GM19351 (cell line): ENCODE measurements at regions not wholly inside any gene's neighbourhood (a gene's known extent, or its start where the extent isn't known, plus 50 kb on each side); places are given as distances from the start of the nearest gene placed in this dataset.

Experiments used
- ATAC-seq: cut with Tn5 transposase; IDR thresholded peaks from one replicate; pipeline ENCODE4 v1.9.1; 2021; ENCODE audit warnings: mild to moderate bottlenecking, moderate library complexity; ENCODE audit not compliant: unreplicated experiment

GRCh38 chr2:147045113-147045512, 799.7 kb upstream of the ACVR2A start:
- peak; percentile 84 for ATAC-seq

GRCh38 chr2:147041121-147041494, 803.7 kb upstream of the ACVR2A start:
- ATAC-seq = no peak

- no peak for ATAC-seq
These were observed 804.3 kb upstream of the ACVR2A start for GRCh38 chr2:147040298-147041120.

DNA sequence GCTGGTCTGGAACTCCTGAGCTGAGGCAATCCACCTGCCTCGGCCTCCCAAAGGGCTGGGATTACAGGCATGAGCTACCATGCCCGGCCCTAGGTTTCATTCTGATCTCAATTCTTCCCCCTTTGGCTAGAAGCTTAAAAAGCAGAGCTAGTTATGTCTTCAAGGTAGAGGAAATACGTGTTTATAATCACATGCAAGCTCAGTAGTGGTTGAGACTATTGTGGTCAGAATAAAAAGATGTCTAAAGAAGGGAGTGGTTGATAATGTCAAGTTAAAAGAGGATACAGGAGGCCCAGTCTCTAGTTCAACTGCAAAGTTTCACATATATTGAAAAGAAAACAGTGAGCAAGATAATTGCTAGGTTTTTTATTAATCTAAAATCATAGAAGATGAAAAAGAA, 807.8 kb upstream of the ACVR2A start:
- peak; percentile 47 for ATAC-seq

DNA sequence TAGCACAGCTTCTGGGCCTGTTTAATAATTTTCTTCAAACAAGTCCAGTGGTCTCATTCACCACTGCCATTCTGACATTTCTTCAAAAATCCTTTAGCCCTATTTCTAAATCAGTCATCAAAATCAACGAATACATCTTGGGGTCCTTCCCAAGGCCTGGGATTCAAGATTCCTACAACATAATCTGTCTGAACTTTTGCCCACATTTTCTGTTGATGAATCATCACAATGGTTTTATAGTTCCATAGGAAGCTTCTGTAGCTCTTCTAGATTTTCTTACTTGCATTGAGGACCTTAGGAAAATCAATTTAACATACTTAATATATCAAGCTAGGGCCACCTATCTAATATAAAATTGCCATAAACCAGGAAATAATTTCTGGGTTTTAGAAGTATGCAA, 811.8 kb upstream of the ACVR2A start:
- ATAC-seq = no peak

DNA sequence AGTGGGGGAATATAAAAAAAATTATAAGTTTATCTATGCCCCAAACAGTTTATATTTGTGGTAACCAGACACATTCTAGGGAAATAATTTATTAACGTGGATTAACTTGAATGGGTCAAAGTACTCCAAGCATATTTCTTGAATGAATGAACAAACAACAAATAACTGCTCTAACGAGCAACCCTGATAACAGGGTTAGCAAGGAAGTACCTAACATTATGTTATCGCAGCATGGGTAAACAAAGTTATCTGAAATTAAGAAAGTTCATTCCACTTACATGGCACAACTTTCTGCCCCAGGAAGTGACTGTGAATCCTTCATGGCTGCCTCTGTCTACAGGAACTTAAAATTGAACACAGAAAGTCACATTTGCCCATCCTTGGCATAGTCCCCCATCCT, 812.9 kb upstream of the ACVR2A start:
- ATAC-seq = no peak

DNA sequence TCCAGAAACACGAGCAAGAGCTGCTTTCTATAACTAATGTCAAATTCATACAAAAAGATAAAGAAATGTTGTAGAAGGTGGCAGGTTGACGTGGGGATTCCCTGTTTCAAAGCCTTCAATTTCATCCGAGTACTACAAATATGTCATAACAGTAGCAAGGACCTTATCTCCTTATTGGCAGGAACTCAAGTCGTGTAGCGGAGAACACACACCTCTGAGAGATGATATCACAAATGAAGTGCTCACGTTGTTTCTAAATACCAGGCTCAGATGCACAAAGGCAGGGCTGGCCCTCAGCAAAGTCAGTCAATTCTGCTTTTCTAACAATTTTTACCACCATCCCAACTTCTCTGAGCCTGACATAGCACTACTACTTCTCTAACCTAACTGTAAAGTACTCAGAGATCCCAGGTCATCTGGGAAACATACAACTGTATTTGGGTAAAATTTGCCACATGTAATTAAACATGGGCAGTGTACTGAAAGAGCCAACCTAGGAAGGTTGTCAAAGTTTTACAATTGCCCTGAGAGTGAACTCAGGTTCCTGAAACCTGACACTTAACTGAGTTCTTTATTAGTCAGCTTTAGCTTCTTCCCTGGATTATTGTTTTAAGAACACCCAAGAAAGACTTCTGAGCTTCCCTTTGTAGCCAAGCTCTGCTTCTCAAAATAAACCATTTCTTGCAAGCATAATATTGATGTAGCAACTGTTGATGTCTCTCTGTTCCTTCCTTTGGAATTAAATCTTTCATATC, 813.7 kb upstream of the ACVR2A start:
- no peak for ATAC-seq

- no peak for ATAC-seq
These were observed 817.4 kb upstream of the ACVR2A start for GRCh38 chr2:147027436-147027835.

GRCh38 chr2:147026664-147027295, 818.0 kb upstream of the ACVR2A start:
- no peak for ATAC-seq

- no peak for ATAC-seq
These were observed 818.9 kb upstream of the ACVR2A start for GRCh38 chr2:147025646-147026585.

DNA sequence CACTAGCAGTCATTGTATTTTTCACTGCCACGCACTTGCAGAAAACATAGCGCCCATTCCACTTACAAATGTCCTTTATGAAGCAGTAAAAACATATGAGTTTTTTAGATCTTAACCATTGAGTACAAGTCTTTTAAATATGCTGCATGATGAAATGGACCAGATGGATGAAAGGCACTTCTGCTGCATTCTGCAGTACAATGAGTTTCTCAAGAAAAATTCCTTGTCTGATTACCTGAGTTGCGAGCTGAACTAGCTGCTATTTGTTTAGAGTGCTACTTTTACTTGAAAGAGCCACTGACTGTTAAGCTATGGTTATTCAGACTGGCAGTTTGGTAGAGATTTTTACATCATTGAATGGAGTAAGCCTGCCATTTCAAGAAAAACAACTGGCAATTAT, 825.5 kb upstream of the ACVR2A start:
- ATAC-seq = no peak

DNA sequence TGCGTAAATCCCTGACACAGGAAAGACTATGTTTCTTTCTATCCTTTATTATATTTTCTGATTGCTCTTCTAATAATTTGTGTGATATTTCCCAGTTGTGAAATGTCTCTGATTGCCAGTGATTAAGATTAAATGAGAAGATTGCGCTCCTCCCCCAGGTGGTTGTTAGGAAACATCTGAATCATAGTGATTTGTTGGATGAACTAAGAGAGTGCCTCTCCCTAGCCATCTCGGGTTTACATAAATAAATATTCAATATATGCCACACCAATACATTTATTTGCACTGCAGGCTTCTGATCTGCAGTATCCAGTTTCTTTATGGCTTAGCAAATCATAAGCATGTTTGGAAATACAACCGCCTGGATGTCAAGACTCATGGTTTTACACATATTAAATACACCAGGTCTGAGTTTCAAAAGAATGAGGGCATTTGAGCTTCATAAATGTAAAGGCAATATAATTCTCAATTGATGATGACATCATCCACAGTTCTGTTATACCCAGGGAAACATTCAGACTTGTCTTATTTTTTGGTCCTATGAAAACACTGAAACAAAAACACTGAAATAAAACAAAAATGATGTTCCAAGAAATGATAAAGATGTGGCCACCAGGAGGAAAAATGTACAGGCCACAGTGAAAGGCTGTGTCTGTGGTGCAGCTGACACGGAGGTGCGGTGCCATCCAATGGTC, 826.7 kb upstream of the ACVR2A start:
- ATAC-seq = no peak

- ATAC-seq = no peak
These were observed 828.6 kb upstream of the ACVR2A start for GRCh38 chr2:147016181-147016580.

GRCh38 chr2:147015591-147015990, 829.2 kb upstream of the ACVR2A start:
- ATAC-seq = no peak

- ATAC-seq = no peak
These were observed 831.0 kb upstream of the ACVR2A start for GRCh38 chr2:147013696-147014392.

DNA sequence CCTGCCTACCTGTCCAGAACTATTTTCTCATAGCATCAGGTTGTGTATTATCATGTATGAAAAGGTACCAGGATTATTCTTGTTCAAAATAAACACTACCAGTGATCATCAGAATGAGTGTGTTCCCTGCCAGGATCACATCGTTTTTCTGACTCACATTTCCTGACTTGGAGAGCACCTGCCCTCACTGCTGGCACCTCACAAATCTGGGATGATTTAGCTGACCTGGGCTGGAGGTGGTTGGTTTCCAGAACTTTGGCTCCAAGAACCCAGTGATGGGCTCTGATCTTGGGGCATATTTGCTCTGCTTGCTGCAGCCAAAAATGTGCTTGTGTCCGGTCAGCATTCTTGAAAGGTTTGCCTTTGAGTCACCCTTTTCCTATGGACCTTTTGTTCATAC, 836.3 kb upstream of the ACVR2A start:
- no peak for ATAC-seq

- no peak for ATAC-seq
These were observed 838.1 kb upstream of the ACVR2A start for GRCh38 chr2:147006736-147007141.

GRCh38 chr2:147003081-147003480, 841.7 kb upstream of the ACVR2A start:
- ATAC-seq = no peak

DNA sequence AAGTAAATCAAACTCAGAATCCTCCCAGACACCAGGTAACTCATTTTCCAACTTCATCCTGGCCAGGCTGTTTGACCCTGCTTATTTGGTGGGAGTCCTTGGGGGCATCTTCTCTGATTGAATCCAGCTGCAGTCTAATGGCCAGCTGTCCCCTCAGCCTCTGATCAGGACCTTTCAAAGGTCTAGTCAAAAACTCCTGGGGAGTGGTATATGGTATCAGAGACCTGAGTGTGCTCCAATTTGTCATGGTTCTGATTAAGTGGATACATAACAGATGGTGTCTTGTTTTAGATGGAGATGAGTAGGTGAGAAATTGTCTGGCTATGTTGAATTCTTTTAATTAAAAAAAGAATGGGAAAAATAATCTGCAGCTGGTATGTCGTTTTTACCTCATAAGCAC, 842.6 kb upstream of the ACVR2A start:
- ATAC-seq = no peak

GRCh38 chr2:147001061-147001460, 843.8 kb upstream of the ACVR2A start:
- ATAC-seq = no peak
